Loucy (cell line): ENCODE measurements at regions not wholly inside any gene's neighbourhood (a gene's known extent, or its start where the extent isn't known, plus 50 kb on each side); places are given as distances from the start of the nearest gene placed in this dataset.

Experiments
- CTCF ChIP-seq: fragments of 200-600 bp; sonication (generic); conservative IDR thresholded peaks from 2 replicates; pipeline ENCODE4 v1.5.1; 2014; ENCODE audit warnings: mild to moderate bottlenecking, antibody characterized with exemption, low read length
- EZH2phosphoT487 ChIP-seq: fragments of 200-600 bp; IDR thresholded peaks from 2 replicates; pipeline ENCODE4 v1.6.1; 2018; ENCODE audit warnings: antibody characterized with exemption, mild to moderate bottlenecking, moderate library complexity, borderline replicate concordance

- no peak for TF ChIP-seq CTCF
- no peak for TF ChIP-seq EZH2phosphoT487
These were observed 278.4 kb downstream of the NDUFA10 start for GRCh38 chr2:239746559-239747246.
